ENCODE measurements at regions not wholly inside any gene's neighbourhood (a gene's known extent, or its start where the extent isn't known, plus 50 kb on each side); places are given as distances from the start of the nearest gene placed in this dataset.

DNA sequence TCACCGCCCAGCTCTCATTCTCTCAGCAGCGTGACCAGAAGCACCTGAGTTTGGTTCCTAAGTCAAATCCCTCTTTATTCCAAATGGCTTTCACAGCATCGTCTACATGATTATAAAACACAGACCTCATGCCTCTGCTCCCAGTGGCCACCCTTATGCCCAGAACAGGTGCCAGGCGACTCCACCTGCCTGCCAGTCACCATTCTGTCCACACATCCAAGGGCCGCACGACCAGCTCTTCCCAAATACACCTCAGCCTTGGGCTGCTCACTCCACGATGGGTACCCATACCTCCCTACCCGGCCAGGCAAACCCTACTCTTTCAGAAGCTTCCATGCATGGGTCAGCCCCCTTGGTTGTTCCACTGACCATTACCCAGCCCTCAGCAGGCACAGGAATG, 851.6 kb upstream of the SALL3 start:
- intact Hi-C loops (cut with DNase I): no loop called here
- H3K4me3 ChIP-seq: no peak overlapping the region

DNA sequence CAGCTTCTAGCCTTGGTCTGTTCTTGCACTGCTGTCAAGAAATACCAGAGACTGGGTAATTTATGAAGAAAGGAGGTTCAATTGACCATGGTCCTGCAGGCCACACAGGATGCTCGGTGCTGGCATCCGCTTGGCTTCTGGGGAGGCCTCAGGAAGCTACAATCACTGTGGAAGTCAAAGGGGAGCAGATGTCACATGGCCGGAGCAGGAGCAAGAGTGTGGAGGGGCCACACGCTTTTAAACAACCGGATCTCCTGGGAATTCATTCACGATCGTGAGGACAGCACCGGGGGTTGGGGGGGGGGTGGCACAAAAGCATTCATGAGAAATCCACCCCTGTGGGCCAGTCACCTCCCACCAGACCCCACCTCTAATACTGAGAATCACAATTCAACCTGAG, 850.4 kb upstream of the SALL3 start:
- H3K27me3 ChIP-seq: no peaks in the 10 kb centered on the region
- no peaks in the 10 kb centered on the region for H3K36me3 ChIP-seq
- H3K9me3 ChIP-seq: no peaks in the 10 kb centered on the region
- H3K4me1 ChIP-seq: no peaks in the 10 kb centered on the region
- intact Hi-C loops (cut with DNase I): no loop called here
- no peak overlapping the region for H3K4me3 ChIP-seq
- no peak for DNase-seq (ENCODE audit: extremely low spot score in 2 of 2)
- TF ChIP-seq, protein P1, sequence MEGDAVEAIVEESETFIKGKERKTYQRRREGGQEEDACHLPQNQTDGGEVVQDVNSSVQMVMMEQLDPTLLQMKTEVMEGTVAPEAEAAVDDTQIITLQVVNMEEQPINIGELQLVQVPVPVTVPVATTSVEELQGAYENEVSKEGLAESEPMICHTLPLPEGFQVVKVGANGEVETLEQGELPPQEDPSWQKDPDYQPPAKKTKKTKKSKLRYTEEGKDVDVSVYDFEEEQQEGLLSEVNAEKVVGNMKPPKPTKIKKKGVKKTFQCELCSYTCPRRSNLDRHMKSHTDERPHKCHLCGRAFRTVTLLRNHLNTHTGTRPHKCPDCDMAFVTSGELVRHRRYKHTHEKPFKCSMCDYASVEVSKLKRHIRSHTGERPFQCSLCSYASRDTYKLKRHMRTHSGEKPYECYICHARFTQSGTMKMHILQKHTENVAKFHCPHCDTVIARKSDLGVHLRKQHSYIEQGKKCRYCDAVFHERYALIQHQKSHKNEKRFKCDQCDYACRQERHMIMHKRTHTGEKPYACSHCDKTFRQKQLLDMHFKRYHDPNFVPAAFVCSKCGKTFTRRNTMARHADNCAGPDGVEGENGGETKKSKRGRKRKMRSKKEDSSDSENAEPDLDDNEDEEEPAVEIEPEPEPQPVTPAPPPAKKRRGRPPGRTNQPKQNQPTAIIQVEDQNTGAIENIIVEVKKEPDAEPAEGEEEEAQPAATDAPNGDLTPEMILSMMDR (IDR thresholded peaks at IDR 0.05): no peak
- TF ChIP-seq POLR2A (IDR thresholded peaks at IDR 0.05): no peak
- no peak for TF ChIP-seq POLR2AphosphoS5 (IDR thresholded peaks at IDR 0.05; ENCODE audit: insufficient read depth in 1 of 2, low read depth in 1 of 2)
- no peak overlapping the region for H3K27ac ChIP-seq

More for the DNA sequence above, 851.6 kb upstream of the SALL3 start:
- Histone ChIP-seq H3K4me1 (no peaks in the 10 kb centered on the region), H3K27ac (no peak overlapping the region), H3K27me3 (no peaks in the 10 kb centered on the region), H3K9me3 (no peaks in the 10 kb centered on the region), H3K36me3 (no peaks in the 10 kb centered on the region)
- TF ChIP-seq, protein P1 (IDR thresholded peaks at IDR 0.05): no peak
- no peak for TF ChIP-seq POLR2A (IDR thresholded peaks at IDR 0.05)
- no peak for TF ChIP-seq POLR2AphosphoS5 (IDR thresholded peaks at IDR 0.05; ENCODE audit: insufficient read depth in 1 of 2, low read depth in 1 of 2)
- peak in 1 of 2 donors; percentile 58 for DNase-seq (ENCODE audit: extremely low spot score in 2 of 2)

DNA sequence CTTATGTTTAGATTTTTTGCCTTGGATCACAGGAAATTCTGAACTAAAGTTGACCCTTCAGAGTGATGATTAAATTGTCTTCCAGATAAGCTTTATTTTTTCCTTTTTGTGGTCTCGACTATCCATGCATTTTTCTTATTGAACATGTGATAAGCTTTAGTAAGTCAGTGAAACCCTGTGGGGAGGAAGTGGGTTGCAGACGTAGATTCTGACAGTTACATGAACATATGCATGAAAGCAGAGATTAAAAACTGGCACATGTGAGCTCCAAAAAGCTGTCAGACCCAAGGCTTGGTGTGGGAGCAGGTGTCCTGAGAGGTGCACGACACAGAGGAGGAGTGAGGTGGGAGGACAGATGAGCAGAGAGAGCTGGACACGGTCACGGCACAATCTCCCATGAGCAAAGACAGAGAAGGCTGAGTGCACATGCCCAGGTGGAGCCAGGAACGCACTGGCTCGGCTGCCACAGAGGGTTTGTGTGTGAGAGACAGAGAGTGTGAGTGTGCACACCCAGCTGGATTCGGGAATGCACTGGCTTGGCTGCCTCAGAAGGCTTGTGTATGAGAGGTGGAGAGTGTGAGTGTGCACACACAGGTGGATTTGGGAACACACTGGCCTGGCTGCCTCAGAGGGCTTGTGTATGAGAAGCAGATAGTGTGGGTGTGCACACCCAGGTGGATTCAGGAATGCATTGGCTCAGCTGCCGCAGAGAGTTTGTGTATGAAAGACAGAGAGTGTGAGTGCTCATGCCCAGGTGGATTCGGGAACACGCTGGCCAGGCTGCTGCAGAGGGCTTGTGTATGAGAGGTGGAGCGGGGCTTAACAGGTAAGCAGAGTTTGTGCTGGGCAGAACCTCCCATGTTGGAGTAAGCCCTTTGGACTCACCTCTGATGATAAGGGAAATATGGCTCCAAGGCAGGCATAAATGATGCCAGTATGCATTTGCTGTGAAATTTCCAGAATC, 849.1 kb upstream of the SALL3 start:
- H3K4me1 ChIP-seq: no peaks in the 10 kb centered on the region
- no peaks in the 10 kb centered on the region for H3K9me3 ChIP-seq
- H3K36me3 ChIP-seq: no peaks in the 10 kb centered on the region
- TF ChIP-seq POLR2A (IDR thresholded peaks at IDR 0.05) (no peak), POLR2AphosphoS5 (IDR thresholded peaks at IDR 0.05; ENCODE audit: insufficient read depth in 1 of 2, low read depth in 1 of 2) (no peak)
- TF ChIP-seq, protein P1 (IDR thresholded peaks at IDR 0.05): no peak
- no peak overlapping the region for H3K27ac ChIP-seq
- H3K4me3 ChIP-seq: no peak overlapping the region
- DNase-seq (ENCODE audit: extremely low spot score in 2 of 2): peak in 1 of 2 donors; percentile 69
- intact Hi-C loops (cut with DNase I): no loop called here
- no peaks in the 10 kb centered on the region for H3K27me3 ChIP-seq

DNA sequence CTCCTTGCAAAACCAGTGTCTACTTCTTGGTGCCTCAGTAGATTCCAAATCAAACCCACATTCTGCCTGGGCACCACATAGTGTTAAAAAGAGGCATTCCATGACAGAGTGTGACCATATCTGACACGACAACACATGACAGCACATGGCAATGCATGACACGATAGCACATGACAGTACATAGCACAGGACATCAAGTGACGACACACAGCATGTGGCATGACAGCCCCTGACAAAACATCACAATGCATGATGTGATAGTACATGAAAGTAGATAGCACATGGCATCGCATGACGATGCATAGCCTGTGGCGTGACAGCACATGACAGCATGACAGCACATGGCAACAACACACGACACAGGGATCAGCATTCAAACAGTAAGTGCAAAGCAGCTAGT, 845.9 kb upstream of the SALL3 start:
- no peaks in the 10 kb centered on the region for H3K36me3 ChIP-seq
- H3K4me1 ChIP-seq: no peaks in the 10 kb centered on the region
- H3K4me3 ChIP-seq: no peak overlapping the region
- TF ChIP-seq, protein P1 (IDR thresholded peaks at IDR 0.05): no peak
- TF ChIP-seq POLR2A (IDR thresholded peaks at IDR 0.05) (no peak), POLR2AphosphoS5 (IDR thresholded peaks at IDR 0.05; ENCODE audit: insufficient read depth in 1 of 2, low read depth in 1 of 2) (no peak)
- no peak for DNase-seq (ENCODE audit: extremely low spot score in 2 of 2)
- no peaks in the 10 kb centered on the region for H3K9me3 ChIP-seq
- no peak overlapping the region for H3K27ac ChIP-seq
- intact Hi-C loops (cut with DNase I): no loop called here
- H3K27me3 ChIP-seq: no peaks in the 10 kb centered on the region

DNA sequence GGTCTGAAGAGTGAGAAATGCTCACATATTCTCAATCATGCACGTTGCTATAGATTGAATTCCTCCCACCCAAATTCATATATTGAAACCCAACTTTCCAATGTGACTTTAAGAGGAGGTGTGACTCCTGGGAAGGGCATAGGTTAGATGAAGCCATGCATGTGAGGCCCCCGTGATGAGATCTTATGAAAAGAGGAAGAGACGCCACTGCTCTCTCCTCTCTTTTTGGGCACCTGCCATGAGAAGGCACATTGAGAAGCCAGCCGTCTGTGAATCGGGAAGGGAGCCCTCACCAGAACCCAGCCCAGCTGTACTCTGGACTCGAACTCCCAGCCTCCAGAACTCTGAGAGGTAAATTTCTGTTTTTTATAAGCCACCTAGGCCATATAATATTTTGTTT, 842.6 kb upstream of the SALL3 start:
- intact Hi-C loops (cut with DNase I): no loop called here
- H3K4me3 ChIP-seq: no peak overlapping the region
- H3K27ac ChIP-seq: no peak overlapping the region
- H3K9me3 ChIP-seq: no peaks in the 10 kb centered on the region
- H3K36me3 ChIP-seq: no peaks in the 10 kb centered on the region
- DNase-seq (ENCODE audit: extremely low spot score in 2 of 2): no peak
- TF ChIP-seq POLR2A (IDR thresholded peaks at IDR 0.05) (no peak), POLR2AphosphoS5 (IDR thresholded peaks at IDR 0.05; ENCODE audit: insufficient read depth in 1 of 2, low read depth in 1 of 2) (no peak)
- TF ChIP-seq, protein P1 (IDR thresholded peaks at IDR 0.05): no peak
- H3K27me3 ChIP-seq: no peaks in the 10 kb centered on the region
- no peaks in the 10 kb centered on the region for H3K4me1 ChIP-seq

Measured in vagina (tissue), 2 donors.